ENCODE measurements at regions not wholly inside any gene's neighbourhood (a gene's known extent, or its start where the extent isn't known, plus 50 kb on each side); places are given as distances from the start of the nearest gene placed in this dataset.

DNA sequence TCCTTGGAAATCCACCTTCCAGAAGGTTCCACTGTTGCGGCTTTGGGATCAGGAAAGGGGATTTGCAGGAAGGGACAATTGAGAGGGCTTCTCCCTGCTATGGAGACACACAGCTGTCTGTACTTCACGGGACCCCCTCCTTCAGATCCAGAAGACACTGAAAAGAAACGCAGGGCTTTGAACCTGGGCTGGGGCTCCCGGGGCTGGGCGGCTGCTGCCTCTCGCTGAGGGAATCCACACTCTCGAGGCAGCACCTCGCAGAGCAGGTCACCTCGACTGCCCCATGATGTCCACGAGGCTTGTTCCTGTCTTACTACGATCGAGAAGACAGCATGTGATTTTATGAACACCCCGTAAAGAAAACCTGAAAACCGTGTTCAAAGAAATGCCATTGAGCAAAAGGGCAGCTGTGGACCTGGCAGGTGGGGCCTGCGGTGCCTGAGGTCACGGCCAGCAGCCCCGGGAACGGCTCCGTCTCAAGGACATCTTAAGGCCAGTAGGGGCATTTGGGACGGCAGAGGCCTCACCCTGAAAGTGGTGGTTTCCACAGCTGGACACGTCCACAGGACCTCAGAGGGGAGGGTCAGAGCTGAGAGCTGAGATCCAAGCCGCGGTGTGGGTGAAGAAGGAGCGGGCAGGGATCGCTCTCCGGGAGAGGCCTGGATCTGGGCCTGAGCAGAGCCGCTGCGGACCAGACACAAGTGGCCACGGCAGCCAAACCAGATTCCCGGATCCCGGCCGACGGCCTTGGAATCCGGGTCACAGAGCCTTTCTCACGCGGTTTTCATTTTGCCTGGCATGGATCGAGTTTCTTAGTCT, 165.7 kb downstream of the RTP5 start:
- Histone ChIP-seq H3K4me3 (no peak overlapping the region), H3K4me2 (no peak overlapping the region), H3K4me1 (no peaks in the 10 kb centered on the region), H3K27ac (no peak overlapping the region), H3K9me3 (no peaks in the 10 kb centered on the region)
- WGBS (ENCODE audit: missing lambda C conversion rate): 65% methylated on average over 36 of the region's 37 CpGs
- ChIA-PET POLR2A (no interaction called here), CTCF (interaction anchor here (0.6 to 1.2 kb wide), 2 partner anchors 8 to 197 kb away, joined by 3 read pairs; no protein-coding TSS in a partner anchor)
- FAIRE-seq (no peak), DNase-seq (ENCODE audit: low read depth in 1 of 2, low spot score in 1 of 2) (no peak), ATAC-seq (no peak)
- TF ChIP-seq GATA3 (IDR thresholded peaks at IDR 0.05; ENCODE audit: borderline replicate concordance) (no peak), EP300 (IDR thresholded peaks at IDR 0.05) (no peak), CHD4 (IDR thresholded peaks at IDR 0.05; ENCODE audit: borderline replicate concordance) (no peak), RAD21 (conservative IDR thresholded peaks at IDR 0.05 in 1 of 2, IDR thresholded peaks at IDR 0.05 in 1 of 2) (no peak), MYC (IDR thresholded peaks at IDR 0.05; ENCODE audit: borderline replicate concordance, low read length) (no peak), POLR2A (IDR thresholded peaks at IDR 0.05; ENCODE audit: low read length) (no peak), POLR2AphosphoS2 (conservative IDR thresholded peaks at IDR 0.05; ENCODE audit: low read length) (no peak), FOXS1 (CRISPR knock-in tag; IDR thresholded peaks at IDR 0.05) (no peak), ZC3H11A (IDR thresholded peaks at IDR 0.05) (no peak), RFX5 (IDR thresholded peaks at IDR 0.05) (no peak), BHLHE40 (IDR thresholded peaks at IDR 0.05; ENCODE audit: low read depth, low read length) (no peak), RARB (CRISPR knock-in tag; IDR thresholded peaks at IDR 0.05) (no peak), RCOR1 (IDR thresholded peaks at IDR 0.05; ENCODE audit: low read depth, low read length) (no peak)
- TF ChIP-seq, protein P1, sequence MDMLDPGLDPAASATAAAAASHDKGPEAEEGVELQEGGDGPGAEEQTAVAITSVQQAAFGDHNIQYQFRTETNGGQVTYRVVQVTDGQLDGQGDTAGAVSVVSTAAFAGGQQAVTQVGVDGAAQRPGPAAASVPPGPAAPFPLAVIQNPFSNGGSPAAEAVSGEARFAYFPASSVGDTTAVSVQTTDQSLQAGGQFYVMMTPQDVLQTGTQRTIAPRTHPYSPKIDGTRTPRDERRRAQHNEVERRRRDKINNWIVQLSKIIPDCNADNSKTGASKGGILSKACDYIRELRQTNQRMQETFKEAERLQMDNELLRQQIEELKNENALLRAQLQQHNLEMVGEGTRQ (IDR thresholded peaks at IDR 0.05): no peak
- TF ChIP-seq, protein P2, sequence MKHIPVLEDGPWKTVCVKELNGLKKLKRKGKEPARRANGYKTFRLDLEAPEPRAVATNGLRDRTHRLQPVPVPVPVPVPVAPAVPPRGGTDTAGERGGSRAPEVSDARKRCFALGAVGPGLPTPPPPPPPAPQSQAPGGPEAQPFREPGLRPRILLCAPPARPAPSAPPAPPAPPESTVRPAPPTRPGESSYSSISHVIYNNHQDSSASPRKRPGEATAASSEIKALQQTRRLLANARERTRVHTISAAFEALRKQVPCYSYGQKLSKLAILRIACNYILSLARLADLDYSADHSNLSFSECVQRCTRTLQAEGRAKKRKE (CRISPR knock-in tag; IDR thresholded peaks at IDR 0.05; ENCODE audit: low read depth): no peak
- TF ChIP-seq, protein P3, sequence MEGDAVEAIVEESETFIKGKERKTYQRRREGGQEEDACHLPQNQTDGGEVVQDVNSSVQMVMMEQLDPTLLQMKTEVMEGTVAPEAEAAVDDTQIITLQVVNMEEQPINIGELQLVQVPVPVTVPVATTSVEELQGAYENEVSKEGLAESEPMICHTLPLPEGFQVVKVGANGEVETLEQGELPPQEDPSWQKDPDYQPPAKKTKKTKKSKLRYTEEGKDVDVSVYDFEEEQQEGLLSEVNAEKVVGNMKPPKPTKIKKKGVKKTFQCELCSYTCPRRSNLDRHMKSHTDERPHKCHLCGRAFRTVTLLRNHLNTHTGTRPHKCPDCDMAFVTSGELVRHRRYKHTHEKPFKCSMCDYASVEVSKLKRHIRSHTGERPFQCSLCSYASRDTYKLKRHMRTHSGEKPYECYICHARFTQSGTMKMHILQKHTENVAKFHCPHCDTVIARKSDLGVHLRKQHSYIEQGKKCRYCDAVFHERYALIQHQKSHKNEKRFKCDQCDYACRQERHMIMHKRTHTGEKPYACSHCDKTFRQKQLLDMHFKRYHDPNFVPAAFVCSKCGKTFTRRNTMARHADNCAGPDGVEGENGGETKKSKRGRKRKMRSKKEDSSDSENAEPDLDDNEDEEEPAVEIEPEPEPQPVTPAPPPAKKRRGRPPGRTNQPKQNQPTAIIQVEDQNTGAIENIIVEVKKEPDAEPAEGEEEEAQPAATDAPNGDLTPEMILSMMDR (IDR thresholded peaks at IDR 0.05): no peak
- TF ChIP-seq, protein P4, sequence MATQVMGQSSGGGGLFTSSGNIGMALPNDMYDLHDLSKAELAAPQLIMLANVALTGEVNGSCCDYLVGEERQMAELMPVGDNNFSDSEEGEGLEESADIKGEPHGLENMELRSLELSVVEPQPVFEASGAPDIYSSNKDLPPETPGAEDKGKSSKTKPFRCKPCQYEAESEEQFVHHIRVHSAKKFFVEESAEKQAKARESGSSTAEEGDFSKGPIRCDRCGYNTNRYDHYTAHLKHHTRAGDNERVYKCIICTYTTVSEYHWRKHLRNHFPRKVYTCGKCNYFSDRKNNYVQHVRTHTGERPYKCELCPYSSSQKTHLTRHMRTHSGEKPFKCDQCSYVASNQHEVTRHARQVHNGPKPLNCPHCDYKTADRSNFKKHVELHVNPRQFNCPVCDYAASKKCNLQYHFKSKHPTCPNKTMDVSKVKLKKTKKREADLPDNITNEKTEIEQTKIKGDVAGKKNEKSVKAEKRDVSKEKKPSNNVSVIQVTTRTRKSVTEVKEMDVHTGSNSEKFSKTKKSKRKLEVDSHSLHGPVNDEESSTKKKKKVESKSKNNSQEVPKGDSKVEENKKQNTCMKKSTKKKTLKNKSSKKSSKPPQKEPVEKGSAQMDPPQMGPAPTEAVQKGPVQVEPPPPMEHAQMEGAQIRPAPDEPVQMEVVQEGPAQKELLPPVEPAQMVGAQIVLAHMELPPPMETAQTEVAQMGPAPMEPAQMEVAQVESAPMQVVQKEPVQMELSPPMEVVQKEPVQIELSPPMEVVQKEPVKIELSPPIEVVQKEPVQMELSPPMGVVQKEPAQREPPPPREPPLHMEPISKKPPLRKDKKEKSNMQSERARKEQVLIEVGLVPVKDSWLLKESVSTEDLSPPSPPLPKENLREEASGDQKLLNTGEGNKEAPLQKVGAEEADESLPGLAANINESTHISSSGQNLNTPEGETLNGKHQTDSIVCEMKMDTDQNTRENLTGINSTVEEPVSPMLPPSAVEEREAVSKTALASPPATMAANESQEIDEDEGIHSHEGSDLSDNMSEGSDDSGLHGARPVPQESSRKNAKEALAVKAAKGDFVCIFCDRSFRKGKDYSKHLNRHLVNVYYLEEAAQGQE (IDR thresholded peaks at IDR 0.05): no peak

DNA sequence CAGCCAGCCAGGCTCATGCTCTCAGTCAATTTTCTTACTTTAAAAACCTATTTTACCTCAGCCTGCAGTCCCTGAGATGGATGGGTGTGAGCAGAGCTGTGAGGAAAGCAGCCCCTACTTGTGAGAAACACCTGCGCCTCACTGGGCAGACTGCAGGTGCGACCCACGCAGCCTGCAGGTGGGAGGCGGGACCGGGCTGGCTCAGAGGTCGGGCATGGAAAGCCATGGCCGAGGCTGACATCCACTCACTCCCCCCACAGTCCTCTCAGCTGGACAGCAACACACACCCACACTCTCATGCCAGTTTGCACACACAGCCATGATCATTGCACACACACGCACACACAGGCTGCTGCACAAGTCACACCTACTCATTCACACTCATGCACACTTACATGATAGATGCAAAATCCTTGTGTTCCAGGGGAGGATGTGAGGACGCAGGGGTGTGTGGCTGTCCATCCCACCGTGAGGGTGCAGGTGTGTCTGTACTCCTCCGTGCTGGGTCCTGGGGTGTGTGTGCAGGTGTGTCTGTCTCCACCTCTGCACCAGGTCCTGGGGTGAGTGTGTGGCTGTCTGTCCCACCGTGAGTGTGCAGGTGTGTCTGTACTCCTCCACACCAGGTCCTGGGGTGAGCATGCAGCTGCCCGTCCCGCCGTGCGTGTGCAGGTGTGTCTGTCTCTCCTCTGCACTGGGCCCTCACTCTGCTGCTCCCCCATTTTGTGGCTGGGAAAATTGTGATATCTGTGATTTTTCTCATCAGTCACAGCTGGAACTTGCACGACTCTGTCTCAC, 166.5 kb downstream of the RTP5 start:
- CTCF ChIA-PET: interaction anchor here (0.6 to 1.2 kb wide), 2 partner anchors 9 to 197 kb away, joined by 3 read pairs; no protein-coding TSS in a partner anchor
- WGBS (ENCODE audit: missing lambda C conversion rate): 68% methylated on average over 14 of the region's 17 CpGs
- no peak for FAIRE-seq
- H3K4me3 ChIP-seq: no peak overlapping the region
- H3K4me2 ChIP-seq: no peak overlapping the region
- POLR2A ChIA-PET: no interaction called here
- no peak overlapping the region for H3K27ac ChIP-seq
- H3K9me3 ChIP-seq: no peaks in the 10 kb centered on the region
- DNase-seq (ENCODE audit: low read depth in 1 of 2, low spot score in 1 of 2): no peak
- no peak for ATAC-seq
- no peaks in the 10 kb centered on the region for H3K4me1 ChIP-seq
- TF ChIP-seq PHF8 (IDR thresholded peaks at IDR 0.05; ENCODE audit: borderline replicate concordance, low read depth) (no peak), CBX8 (IDR thresholded peaks at IDR 0.05) (no peak), KDM1A (IDR thresholded peaks at IDR 0.05; ENCODE audit: low read depth) (no peak)

Data from A549 (cell line).